ENCODE measurements at regions not wholly inside any gene's neighbourhood (a gene's known extent, or its start where the extent isn't known, plus 50 kb on each side); places are given as distances from the start of the nearest gene placed in this dataset.

DNA sequence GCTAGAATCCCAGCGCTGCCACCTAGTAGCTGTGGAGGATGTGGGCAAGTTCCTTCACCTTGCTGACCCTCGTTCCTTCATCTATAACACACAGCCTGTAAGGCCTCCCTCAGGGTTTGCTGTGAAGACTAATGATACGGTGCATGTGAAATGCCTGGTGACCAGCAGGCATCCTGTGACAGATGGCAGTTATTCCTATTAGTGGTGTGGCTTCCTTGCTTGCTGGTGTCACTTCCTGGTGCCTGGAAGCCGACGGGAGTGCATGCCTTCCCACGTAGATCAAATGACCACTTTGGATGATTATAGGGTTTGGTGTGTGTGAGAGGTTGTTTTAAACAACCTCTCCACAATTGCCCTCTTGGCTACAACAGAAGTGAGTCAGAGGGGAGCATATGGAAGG is 894.9 kb downstream of the VRK1 start:
- POLR2A ChIA-PET, result no interaction called here
- no peak overlapping the region for H3K4me3 ChIP-seq (ENCODE audit: low read depth, low read length)
- CTCF ChIA-PET, result no interaction called here
- no peaks in the 10 kb centered on the region for H3K27me3 ChIP-seq (ENCODE audit: control insufficient read depth, insufficient read depth, low read length)
- DNase-seq (ENCODE audit: low read depth, low spot score), result no peak
- H3K9me3 ChIP-seq (ENCODE audit: control insufficient read depth, insufficient read depth, low read length), result peaks cover 54% of the 10 kb centered on the region
- no peak overlapping the region for H3K27ac ChIP-seq (ENCODE audit: low read depth, low read length)
- TF ChIP-seq, protein P1, sequence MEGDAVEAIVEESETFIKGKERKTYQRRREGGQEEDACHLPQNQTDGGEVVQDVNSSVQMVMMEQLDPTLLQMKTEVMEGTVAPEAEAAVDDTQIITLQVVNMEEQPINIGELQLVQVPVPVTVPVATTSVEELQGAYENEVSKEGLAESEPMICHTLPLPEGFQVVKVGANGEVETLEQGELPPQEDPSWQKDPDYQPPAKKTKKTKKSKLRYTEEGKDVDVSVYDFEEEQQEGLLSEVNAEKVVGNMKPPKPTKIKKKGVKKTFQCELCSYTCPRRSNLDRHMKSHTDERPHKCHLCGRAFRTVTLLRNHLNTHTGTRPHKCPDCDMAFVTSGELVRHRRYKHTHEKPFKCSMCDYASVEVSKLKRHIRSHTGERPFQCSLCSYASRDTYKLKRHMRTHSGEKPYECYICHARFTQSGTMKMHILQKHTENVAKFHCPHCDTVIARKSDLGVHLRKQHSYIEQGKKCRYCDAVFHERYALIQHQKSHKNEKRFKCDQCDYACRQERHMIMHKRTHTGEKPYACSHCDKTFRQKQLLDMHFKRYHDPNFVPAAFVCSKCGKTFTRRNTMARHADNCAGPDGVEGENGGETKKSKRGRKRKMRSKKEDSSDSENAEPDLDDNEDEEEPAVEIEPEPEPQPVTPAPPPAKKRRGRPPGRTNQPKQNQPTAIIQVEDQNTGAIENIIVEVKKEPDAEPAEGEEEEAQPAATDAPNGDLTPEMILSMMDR (IDR thresholded peaks at IDR 0.05; ENCODE audit: low read depth, low read length), result no peak

DNA sequence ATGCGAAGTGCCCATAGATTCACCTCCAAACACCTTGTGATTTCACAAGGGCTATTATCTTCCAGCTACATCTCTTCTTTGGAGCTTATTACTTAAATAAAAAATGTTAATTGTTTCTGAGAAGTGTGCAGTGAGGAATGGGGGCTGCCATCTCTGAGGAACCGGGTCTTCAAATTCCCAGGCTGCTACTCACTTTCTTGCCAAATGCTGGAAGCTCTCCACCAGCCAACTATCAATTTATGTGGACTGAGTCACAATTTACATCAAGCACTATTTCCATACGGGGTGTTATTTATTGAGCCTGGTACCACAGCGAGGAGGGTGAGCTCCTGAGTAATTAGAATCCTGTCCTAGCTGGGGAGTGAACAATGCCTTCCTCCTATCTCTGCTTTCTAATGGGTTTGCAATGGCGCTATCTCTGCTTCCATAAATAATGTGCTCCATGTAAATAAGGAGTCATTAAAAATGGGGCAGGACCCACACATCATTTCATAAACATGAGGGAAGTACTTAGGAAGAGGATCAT is 898.3 kb downstream of the VRK1 start:
- Histone ChIP-seq H3K4me3 (ENCODE audit: low read depth, low read length) (no peak overlapping the region), H3K27me3 (ENCODE audit: control insufficient read depth, insufficient read depth, low read length) (no peaks in the 10 kb centered on the region), H3K9me3 (ENCODE audit: control insufficient read depth, insufficient read depth, low read length) (peaks cover 60% of the 10 kb centered on the region; the same call in 1 of the 2 replicates), H3K27ac (ENCODE audit: low read depth, low read length) (no peak overlapping the region)
- POLR2A ChIA-PET, result no interaction called here
- CTCF ChIA-PET, result no interaction called here
- TF ChIP-seq, protein P1 (IDR thresholded peaks at IDR 0.05; ENCODE audit: low read depth, low read length), result no peak
- no peak for DNase-seq (ENCODE audit: low read depth, low spot score)

DNA sequence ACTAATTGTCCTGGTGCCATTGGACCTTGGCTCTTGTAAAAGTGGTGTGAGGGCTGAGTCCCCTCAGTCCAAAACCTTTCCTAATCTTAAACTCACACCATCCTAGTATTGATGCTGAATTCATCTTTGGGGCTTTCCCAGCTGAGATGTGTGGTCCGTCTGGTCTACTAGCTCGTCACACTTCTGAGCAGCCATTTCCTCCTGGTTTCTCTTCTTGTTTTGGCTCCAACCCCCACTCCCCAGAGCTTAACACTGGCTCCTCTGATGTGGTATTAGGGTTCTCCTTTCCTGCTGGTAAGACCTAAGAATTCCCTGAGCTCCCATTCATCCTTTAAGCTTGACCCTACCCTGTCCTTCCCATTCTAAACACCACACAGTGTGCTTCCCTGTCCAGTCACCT is 900.6 kb downstream of the VRK1 start:
- Histone ChIP-seq H3K27me3 (ENCODE audit: control insufficient read depth, insufficient read depth, low read length) (no peaks in the 10 kb centered on the region), H3K27ac (ENCODE audit: low read depth, low read length) (no peak overlapping the region), H3K4me3 (ENCODE audit: low read depth, low read length) (no peak overlapping the region), H3K9me3 (ENCODE audit: control insufficient read depth, insufficient read depth, low read length) (peaks cover 54% of the 10 kb centered on the region)
- TF ChIP-seq, protein P1 (IDR thresholded peaks at IDR 0.05; ENCODE audit: low read depth, low read length), result no peak
- CTCF ChIA-PET, result no interaction called here
- POLR2A ChIA-PET, result no interaction called here
- no peak for DNase-seq (ENCODE audit: low read depth, low spot score)

DNA sequence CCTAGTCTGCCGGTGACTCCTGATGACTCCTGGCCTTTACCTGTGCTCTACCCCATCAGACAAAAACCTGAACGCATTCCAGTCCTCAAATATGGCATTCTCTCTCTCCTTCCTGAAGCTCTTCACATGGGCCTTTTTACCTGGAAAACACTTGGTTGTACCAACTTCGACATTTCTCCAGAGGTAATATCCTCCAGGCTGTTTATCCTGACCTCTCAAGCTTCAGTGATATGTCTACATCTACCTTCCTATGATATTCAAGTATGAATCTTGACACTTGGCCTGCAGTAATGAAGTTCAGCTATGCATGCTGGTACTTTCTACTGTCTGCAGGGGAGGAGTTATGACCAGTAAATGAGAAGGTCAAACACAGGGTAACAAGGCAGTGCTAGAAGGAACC is 901.8 kb downstream of the VRK1 start:
- TF ChIP-seq, protein P1 (IDR thresholded peaks at IDR 0.05; ENCODE audit: low read depth, low read length), result no peak
- POLR2A ChIA-PET, result no interaction called here
- CTCF ChIA-PET, result no interaction called here
- Histone ChIP-seq H3K27me3 (ENCODE audit: control insufficient read depth, insufficient read depth, low read length) (no peaks in the 10 kb centered on the region), H3K27ac (ENCODE audit: low read depth, low read length) (no peak overlapping the region), H3K9me3 (ENCODE audit: control insufficient read depth, insufficient read depth, low read length) (peaks cover 49% of the 10 kb centered on the region), H3K4me3 (ENCODE audit: low read depth, low read length) (no peak overlapping the region)
- DNase-seq (ENCODE audit: low read depth, low spot score), result no peak

DNA sequence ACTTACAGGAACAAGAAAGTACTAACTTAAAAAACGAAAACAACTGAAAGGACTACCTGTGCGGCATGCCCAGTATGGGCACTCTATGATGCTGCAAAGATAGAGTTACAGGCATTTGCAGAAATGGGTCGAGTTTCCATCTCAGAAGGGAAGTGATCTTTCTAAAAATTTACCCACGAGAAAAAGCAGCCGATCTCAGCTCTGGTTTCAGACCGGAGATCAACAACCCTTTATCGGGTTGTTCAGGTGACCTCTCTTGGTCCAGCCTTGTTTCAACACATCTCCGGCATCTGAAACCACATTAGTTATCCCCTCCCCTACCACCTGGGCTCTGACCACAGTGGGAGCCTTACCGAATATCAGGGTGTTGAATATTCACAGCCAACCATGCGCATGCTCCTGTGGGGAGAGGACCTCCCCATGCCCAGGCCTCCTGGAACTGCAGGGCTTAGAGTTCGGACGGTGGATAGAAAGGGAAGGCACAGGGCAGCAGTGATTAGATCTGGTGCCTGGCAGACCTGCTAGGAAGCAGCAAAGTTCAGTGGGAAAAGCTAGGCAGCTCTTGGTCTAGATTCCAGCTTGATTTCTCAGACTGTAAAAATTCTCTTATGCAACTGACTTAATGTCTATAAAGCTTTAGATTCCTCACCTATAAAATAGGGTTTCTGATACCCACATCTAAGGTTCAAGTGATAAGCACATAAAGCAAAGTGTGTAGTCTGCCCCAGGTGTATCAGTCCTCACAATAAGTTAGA is 906.0 kb downstream of the VRK1 start:
- Histone ChIP-seq H3K27me3 (ENCODE audit: control insufficient read depth, insufficient read depth, low read length) (no peaks in the 10 kb centered on the region), H3K27ac (ENCODE audit: low read depth, low read length) (no peak overlapping the region), H3K4me3 (ENCODE audit: low read depth, low read length) (no peak overlapping the region), H3K9me3 (ENCODE audit: control insufficient read depth, insufficient read depth, low read length) (peaks cover 39% of the 10 kb centered on the region)
- ChIA-PET POLR2A (no interaction called here), CTCF (no interaction called here)
- DNase-seq (ENCODE audit: low read depth, low spot score), result no peak
- TF ChIP-seq, protein P1 (IDR thresholded peaks at IDR 0.05; ENCODE audit: low read depth, low read length), result no peak

Measured in AG04450 (cell line).